H1 (cell line): ENCODE measurements at regions not wholly inside any gene's neighbourhood (a gene's known extent, or its start where the extent isn't known, plus 50 kb on each side); places are given as distances from the start of the nearest gene placed in this dataset.
"Not testable (repeated sequence)": the region's sequence is repeated elsewhere in the genome, so short reads cannot be mapped to it uniquely, and the experiment has no call there.

Experiments
- CREB1 ChIP-seq: IDR thresholded peaks from 2 replicates; pipeline ENCODE4 v1.6.1; 2012; ENCODE audit warnings: inconsistent platforms
- CTCF ChIP-seq, 3 experiments: IDR thresholded peaks; 1 replicate in 2 of 3; 2 replicates in 1 of 3; pipeline versions ENCODE4 v1.5.1 to v1.6.1; 2011; ENCODE audit warnings: low read length in 3 of 3, mild to moderate bottlenecking in 3 of 3, inconsistent platforms in 2 of 3, low read depth in 1 of 3, moderate library complexity in 1 of 3; ENCODE audit not compliant: insufficient read depth in 1 of 3; ENCODE audit errors: control extremely low read depth in 1 of 3
- SP1 ChIP-seq: IDR thresholded peaks from 2 replicates; pipeline ENCODE4 v1.6.1; 2011; ENCODE audit warnings: low read depth, low read length
- SRF ChIP-seq: IDR thresholded peaks from 2 replicates; pipeline ENCODE4 v1.6.1; 2011; ENCODE audit warnings: mild to moderate bottlenecking, low read depth, low read length, moderate library complexity
- TEAD4 ChIP-seq: IDR thresholded peaks from 2 replicates; pipeline ENCODE4 v1.6.1; 2012; ENCODE audit warnings: low read depth, low read length, inconsistent platforms, mixed read lengths
- ZNF274 ChIP-seq: IDR thresholded peaks from 2 replicates; pipeline ENCODE4 v1.7.0; 2012; ENCODE audit warnings: low read length, borderline replicate concordance; ENCODE audit errors: extremely low read depth
- TF ChIP-seq, protein P1 (sequence below): IDR thresholded peaks from 2 replicates; pipeline ENCODE4 v1.6.1; 2012; ENCODE audit warnings: inconsistent platforms

DNA sequence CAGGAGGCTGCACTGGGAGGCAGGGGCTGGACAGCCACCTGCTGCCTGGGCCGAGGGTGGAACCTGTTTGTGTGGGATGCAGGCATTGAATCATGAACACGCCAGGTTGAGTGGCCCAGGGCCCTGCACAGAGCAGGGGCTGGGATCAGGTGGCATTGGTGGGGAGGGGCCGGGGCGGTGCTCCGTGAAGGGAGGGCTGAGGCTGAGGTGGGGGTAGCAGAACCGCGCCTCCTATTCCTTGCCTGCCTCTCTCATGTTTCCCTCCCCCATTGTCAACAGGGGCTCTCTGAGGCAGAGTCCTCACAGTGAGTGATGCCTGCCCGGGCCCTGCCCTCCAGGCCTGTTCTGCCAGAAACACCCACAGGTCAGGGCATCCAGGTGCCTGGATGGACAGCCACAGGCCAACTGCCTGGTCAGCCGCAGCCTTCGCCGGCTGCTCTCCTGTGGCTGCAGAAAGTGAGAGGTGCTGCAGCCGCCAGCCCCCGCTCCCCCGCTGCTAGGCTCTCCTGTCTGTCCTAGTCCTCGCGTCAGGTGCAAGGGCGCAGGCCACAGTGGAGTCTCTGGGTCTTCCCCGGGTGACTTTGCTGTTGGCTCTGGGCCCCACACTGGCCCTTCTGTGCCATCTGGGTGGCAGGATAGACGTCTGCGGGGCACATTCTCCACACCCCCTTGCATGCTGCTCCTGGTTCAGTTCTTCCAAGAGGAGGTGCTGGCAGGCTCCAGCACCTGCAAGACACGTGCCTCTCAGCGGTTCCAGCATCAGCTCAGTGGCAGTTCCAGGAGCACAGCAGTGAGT is 79.6 kb upstream of the GOLGA6L4 start:
- not testable (repeated sequence) for TF ChIP-seq CREB1; SRF; CTCF (IDR thresholded peaks at IDR 0.05; ENCODE audit: control extremely low read depth in 1 of 3, insufficient read depth in 1 of 3, low read depth in 1 of 3, low read length in 3 of 3); TEAD4; ZNF274; SP1
- TF ChIP-seq, protein P1, sequence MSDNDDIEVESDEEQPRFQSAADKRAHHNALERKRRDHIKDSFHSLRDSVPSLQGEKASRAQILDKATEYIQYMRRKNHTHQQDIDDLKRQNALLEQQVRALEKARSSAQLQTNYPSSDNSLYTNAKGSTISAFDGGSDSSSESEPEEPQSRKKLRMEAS = 0 out of 2 replicates have a peak, but pooled peaks have one; percentile 28
